Right lung (tissue), 2 donors: ENCODE measurements at regions not wholly inside any gene's neighbourhood (a gene's known extent, or its start where the extent isn't known, plus 50 kb on each side); places are given as distances from the start of the nearest gene placed in this dataset.

ENCODE experiments used
- DNase-seq, 2 donors: peaks; one replicate each; pipeline ENCODE4 v3.0.0-alpha.2; 2013

GRCh38 chr20:60213126-60213893, 255.1 kb downstream of the CDH26 start:
- DNase-seq, result no peak

GRCh38 chr20:60214901-60215815, 256.9 kb downstream of the CDH26 start:
- DNase-seq, result peak; percentile 28 to 43

GRCh38 chr20:60215816-60216730, 257.9 kb downstream of the CDH26 start:
- no peak for DNase-seq

DNA sequence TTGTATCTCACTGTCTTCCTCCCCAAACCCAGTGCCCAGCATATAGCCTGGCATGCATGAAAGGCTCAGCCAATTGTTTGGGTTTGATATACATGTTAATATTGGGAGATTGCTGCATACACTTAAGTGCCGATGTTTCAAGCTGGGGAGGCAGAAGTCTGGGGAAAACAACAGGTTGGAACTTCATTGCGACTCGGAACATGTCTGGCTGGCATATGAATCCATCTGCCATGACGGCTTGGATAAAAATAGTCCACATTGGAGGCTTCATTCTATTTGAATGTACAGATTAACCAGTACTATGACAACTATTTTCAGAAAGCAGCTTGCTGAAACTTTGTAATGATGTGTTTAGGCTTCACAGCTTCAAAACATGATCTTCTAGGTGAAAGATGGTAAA, 261.0 kb downstream of the CDH26 start:
- DNase-seq, result no peak

- no peak for DNase-seq
Observed at GRCh38 chr20:60219984-60220562, 261.9 kb downstream of the CDH26 start.

DNA sequence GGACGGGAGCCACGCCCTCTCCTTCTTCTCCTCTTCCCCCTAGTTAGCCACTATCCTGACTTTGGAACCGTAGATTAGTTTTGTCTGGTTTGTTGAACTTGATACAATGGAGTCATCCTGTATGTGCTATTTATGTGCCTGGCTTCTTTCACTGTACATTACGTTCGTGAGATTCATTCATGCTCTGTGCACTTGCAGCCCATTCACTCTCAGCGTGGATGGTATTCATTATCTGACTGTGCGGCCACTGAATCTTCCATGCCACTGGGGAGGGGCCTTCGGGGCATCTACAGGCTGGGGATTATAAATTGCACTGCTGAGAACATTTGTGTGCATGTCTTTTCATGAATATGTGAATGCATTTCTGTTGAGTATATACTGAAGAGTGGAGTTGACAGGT, 262.5 kb downstream of the CDH26 start:
- DNase-seq, result no peak

- DNase-seq, result no peak
Observed at GRCh38 chr20:60221593-60221992, 263.4 kb downstream of the CDH26 start.

DNA sequence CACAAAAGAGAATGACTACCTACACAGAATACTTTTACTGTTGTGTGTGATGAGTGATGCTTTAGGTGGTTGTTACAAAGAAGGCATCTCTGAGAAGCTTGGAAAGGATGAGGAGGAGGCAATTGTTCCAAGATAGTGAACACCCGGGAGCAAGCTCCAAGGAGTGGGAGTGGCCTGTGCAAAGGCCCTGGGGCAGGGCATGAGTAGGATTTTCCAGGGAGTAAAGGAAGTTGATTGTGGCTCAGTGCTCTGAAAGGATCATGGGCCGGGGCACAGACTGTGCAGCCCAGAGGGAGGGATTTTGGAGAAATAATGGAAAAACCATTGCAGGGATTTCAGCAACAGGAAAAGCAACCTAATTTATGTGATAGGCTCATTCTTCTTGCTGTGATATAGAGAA, 264.3 kb downstream of the CDH26 start:
- no peak for DNase-seq

- no peak for DNase-seq
Observed at GRCh38 chr20:60223174-60223573, 265.0 kb downstream of the CDH26 start.

DNA sequence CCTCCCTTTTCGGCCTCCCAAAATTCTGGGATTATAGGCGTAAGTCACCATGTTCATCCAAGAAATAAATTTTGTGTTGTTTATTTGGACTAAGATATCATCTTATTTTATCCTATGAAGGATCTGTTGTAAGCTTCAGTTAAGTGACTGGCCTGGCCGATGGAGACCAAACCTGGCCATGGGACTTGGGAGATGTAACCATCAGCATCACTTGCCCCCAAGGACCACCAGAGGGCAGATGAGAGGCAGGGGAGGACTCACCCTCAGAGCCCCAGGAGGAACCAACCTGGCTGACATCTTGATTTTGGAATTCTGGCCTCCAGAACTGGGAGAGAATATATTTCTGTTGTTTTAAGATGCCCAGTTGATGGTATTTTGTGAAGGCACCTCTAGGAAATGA, 266.7 kb downstream of the CDH26 start:
- no peak for DNase-seq

DNA sequence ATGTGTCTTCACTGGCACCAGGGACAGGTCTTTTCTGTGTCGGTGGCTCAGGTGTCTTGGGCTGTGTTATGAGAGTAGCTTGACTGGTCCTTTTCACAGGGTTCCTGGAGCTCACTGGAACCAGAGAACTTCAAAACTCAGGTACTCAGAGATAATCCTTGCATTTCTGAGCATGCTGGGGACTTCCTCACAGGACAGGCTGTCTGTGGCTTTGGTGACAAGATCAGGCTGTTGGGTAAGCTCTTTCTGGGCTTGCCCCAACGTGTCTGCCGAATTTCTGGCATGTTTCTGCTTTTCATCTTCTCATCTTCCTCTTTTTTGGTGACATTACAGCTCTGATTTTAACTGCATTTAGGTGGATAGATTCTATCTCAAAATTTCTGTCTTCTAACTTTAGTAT, 270.0 kb downstream of the CDH26 start:
- no peak for DNase-seq

DNA sequence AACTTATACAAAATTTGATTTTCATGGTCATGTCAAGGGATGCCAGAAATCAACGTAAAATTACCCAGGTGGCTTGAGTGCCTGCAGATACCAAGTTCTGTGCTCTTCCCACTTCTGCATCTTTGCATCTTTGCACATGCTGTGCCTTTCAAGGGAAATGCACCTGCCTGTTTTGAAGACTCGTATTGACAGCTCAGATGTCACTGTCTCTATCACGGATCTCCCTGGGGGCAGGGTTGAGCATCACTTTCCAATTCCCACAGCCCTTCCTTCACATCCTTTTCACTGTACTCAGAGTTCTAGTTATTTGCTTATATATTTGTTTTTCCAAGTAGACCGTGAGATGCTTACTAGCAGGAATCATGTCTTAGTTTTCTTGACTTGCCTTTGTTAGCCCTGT, 274.2 kb downstream of the CDH26 start:
- DNase-seq, result no peak

DNA sequence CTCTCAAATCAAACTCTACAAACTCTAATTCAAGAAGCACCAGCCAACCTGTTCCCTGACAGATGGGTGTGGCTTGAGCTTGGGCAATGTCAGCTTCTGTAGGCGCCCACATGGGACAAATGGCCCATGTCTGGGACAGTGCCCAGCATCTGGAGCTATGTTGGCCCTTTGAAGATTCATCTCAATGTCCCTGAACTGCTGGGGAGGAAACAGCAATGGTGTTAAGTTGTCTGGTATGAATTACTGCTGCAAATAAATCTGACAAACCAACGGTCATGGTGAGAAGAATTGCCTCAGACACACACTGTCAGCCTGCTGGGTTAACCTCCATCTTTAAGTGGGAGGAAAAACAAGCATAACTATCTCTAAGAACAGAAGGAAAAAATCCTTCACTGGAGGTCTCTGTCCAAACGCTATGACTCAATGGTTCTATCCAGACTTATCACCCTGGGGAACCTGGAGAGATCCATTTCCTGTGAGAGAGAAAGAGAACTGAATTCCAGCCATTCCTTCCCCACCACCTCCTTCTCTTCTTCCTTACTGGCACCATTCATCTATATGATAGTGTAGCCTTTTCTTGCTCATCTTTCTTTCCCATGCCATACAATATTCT, 274.9 kb downstream of the CDH26 start:
- no peak for DNase-seq

DNA sequence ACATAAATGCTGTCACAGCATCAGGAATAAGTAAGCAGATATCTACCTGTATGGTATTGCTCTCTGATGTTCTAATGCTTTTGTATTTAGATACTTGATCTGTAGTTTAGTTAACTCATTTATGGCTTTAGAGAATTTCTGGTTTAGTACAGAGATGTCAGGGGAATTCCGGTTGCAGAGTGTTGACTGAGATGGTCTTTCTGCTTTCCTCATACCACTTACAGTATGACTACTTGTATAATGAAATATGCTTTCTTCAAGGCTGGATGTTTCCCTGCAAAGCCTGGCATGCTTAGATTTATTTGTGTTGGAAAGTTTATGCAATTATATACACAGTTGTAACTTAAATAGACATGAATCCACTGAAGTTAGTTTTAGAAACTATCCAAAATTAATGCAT, 278.4 kb downstream of the CDH26 start:
- peak; percentile 14 to 25 for DNase-seq

GRCh38 chr20:60237981-60238380, 279.8 kb downstream of the CDH26 start:
- no peak for DNase-seq

DNA sequence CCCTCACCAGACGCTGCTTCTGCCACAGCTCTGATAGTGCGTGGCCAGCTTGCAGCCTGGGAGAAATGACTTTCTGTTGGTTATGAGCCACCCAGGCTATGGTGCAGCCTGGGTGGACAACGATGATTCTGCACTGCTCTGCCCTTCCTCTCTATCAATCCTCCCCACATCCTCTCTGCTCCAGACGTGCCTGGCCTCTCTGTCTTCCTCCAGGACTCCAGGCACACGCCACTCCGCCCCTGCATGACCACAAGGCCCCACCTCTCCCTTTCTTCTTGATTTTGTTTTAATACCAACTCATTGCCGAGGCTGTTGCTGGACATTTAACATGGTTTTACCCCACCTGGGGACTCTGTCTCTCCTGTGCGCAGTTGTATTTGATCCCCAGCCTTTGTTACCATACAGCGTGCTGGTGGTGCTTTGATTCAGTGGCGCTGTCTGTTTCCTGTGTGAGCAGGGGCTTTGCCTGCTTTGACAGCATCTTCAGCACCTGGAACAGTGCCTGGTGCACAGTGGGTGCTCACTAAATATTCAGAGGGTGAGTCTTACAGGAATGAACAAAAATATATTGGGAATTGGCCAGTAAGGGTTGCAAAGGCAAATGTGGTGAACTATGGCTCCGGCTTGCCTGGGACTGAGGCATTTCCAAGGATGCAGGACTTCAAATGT, 280.9 kb downstream of the CDH26 start:
- DNase-seq, result no peak

DNA sequence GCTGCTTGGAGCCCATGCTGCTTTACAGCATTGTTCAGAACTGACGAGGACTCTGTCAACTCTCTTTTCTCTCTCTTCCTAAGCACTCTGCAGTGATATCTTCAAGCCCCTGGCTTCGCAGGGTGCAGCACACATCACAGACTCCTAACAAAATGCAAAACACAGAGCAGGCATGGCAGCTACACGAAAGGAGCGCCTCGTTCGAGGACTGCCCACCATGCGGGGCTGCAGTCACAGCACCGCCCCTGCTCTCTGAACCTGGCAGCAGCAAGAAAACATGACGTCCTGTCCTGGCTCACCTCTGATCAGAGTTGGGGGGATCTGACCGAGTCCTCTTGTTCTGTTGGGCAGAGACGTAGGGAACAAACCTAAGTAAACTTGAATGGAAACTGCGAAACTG, 281.7 kb downstream of the CDH26 start:
- DNase-seq, result no peak

- DNase-seq, result no peak
Observed at GRCh38 chr20:60240415-60240814, 282.2 kb downstream of the CDH26 start.

DNA sequence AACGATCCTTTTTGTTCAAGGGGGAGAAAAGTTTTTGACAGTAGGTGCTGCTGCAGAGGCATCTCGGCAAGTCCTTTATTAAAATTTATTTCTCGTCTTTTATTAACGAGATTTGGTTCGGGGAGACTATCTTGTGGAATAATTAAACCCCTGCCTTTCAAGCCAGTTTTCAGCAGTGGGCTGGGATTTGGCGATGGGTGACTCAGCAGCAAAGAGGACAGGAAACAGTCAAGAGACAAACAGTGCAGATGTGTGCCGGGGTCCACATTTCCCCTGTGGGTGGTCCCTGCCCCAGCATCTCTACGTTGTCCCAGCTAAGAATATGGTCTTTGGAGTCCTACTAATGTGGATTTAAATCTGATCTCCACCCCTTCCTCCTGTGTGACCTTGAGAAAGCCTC, 282.8 kb downstream of the CDH26 start:
- DNase-seq, result no peak

- no peak for DNase-seq
Observed at GRCh38 chr20:60242836-60243505, 284.7 kb downstream of the CDH26 start.
